Progenitor cell of endocrine pancreas (in vitro differentiated cells): ENCODE measurements at regions not wholly inside any gene's neighbourhood (a gene's known extent, or its start where the extent isn't known, plus 50 kb on each side); places are given as distances from the start of the nearest gene placed in this dataset.

ENCODE experiments used
- DNase-seq: peaks from one replicate; pipeline ENCODE4 v3.0.0; 2021; ENCODE audit warnings: low spot score; ENCODE audit not compliant: unreplicated experiment
- H3K27ac Mint-ChIP-seq: 2 replicates; pipeline ENCODE4 v1.8.0; 2021; ENCODE audit warnings: mild to moderate bottlenecking, moderate library complexity, mixed read lengths
- H3K27me3 Mint-ChIP-seq: 2 replicates; pipeline ENCODE4 v1.8.0; 2021; ENCODE audit warnings: mixed read lengths
- H3K36me3 Mint-ChIP-seq: 2 replicates; pipeline ENCODE4 v1.8.0; 2022; ENCODE audit warnings: mixed read lengths; ENCODE audit not compliant: insufficient read depth
- H3K4me1 Mint-ChIP-seq: 2 replicates; pipeline ENCODE4 v1.8.0; 2021; ENCODE audit warnings: low read depth, mixed read lengths
- H3K4me3 Mint-ChIP-seq: 2 replicates; pipeline ENCODE4 v1.8.0; 2021; ENCODE audit warnings: low read depth, mild to moderate bottlenecking, moderate library complexity, mixed read lengths
- H3K9me3 Mint-ChIP-seq: 2 replicates; pipeline ENCODE4 v1.8.0; 2021; ENCODE audit warnings: low read depth, mixed read lengths
- TF ChIP-seq, protein P1 (sequence below): fragments of 200-600 bp; sonication (generic); IDR thresholded peaks from one replicate; pipeline ENCODE4 v1.5.0; 2021; ENCODE audit warnings: antibody characterized with exemption, mild to moderate bottlenecking; ENCODE audit not compliant: unreplicated experiment

DNA sequence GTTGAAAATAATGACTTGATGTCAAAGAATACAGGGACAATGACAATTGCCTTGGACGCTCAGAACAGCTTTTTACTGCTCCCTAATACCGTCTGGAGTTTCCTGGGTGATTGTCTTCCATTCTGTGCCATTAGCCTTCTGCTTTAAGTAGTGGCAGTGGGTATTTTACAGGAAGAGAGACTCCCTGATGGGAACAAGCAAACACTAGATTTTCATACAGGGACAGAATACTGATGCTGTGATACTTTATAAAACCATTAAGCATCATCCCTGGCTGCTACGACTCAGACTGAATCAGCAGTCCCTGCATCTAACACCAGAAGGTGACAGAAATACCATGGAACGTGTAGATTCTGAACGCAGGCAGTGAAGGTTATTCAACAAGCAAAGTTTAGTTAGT is 635.4 kb upstream of the GOT2 start:
- TF ChIP-seq, protein P1, sequence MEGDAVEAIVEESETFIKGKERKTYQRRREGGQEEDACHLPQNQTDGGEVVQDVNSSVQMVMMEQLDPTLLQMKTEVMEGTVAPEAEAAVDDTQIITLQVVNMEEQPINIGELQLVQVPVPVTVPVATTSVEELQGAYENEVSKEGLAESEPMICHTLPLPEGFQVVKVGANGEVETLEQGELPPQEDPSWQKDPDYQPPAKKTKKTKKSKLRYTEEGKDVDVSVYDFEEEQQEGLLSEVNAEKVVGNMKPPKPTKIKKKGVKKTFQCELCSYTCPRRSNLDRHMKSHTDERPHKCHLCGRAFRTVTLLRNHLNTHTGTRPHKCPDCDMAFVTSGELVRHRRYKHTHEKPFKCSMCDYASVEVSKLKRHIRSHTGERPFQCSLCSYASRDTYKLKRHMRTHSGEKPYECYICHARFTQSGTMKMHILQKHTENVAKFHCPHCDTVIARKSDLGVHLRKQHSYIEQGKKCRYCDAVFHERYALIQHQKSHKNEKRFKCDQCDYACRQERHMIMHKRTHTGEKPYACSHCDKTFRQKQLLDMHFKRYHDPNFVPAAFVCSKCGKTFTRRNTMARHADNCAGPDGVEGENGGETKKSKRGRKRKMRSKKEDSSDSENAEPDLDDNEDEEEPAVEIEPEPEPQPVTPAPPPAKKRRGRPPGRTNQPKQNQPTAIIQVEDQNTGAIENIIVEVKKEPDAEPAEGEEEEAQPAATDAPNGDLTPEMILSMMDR, result no peak
- Mint-ChIP-seq H3K27me3 (no peaks in the 10 kb centered on the region), H3K27ac (no peak overlapping the region), H3K4me3 (no peak overlapping the region), H3K36me3 (no peaks in the 10 kb centered on the region), H3K4me1 (peaks cover 6% of the 10 kb centered on the region), H3K9me3 (no peaks in the 10 kb centered on the region)
- no peak for DNase-seq

- no peaks in the 10 kb centered on the region for H3K9me3 Mint-ChIP-seq
- TF ChIP-seq, protein P1, result no peak
Measured at GRCh38 chr16:59368586-59368985, 634.5 kb upstream of the GOT2 start.

DNA sequence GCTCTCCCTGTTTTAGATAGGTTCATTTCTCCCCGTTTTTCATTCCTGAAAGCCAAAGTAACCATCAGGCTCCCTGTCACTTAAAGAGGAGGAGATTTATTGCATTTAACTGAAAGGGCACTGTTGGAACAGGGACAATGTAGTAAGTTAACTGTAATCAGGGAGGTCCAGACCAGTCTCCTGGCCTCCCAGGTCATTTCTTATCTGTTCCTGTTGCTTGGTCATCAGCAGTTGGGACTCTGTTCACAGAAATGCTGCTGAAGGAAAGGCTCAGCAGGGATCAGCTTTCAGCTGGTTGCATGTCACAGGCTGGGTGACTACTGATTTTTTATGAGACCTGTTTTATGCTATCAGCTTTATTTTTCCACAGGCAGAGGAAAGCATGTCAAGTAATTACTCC is 622.6 kb upstream of the GOT2 start:
- peak overlapping the region; percentile 4 for H3K4me3 Mint-ChIP-seq
- no peak for DNase-seq
- TF ChIP-seq, protein P1, result no peak
- H3K27ac Mint-ChIP-seq, result peak overlapping the region; percentile 93
- H3K27me3 Mint-ChIP-seq, result no peaks in the 10 kb centered on the region
- no peaks in the 10 kb centered on the region for H3K36me3 Mint-ChIP-seq
- H3K4me1 Mint-ChIP-seq, result peaks cover 24% of the 10 kb centered on the region
- H3K9me3 Mint-ChIP-seq, result peaks cover 6% of the 10 kb centered on the region

More at GRCh38 chr16:59368586-59368985, 634.5 kb upstream of the GOT2 start:
- no peak for DNase-seq
- Mint-ChIP-seq H3K27me3 (no peaks in the 10 kb centered on the region), H3K4me3 (no peak overlapping the region), H3K4me1 (peaks cover 6% of the 10 kb centered on the region), H3K36me3 (no peaks in the 10 kb centered on the region), H3K27ac (no peak overlapping the region)

- Mint-ChIP-seq H3K4me1 (peaks cover 24% of the 10 kb centered on the region), H3K9me3 (peaks cover 3% of the 10 kb centered on the region), H3K4me3 (no peak overlapping the region), H3K27ac (no peak overlapping the region), H3K27me3 (no peaks in the 10 kb centered on the region), H3K36me3 (no peaks in the 10 kb centered on the region)
- DNase-seq, result no peak
- TF ChIP-seq, protein P1, result no peak
Measured at GRCh38 chr16:59356144-59356543, 622.0 kb upstream of the GOT2 start.

DNA sequence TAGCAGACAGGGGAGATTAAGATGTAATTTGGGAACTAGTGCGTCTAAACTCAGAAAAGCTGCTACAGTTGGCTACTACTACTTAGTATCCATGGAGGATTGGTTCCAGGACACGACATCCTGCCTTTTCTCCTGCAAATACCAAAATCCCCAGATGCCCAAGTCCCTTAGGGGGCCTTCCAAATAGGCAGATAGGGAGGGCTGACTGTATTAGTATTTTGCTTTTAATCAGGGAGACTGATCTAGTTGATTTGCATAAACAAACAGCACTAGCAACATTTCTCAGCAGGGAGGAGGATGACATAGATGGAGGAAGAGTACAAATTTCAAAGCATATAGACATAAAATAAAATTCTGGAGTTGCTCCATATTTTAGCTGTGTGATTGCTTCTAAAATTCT is 621.6 kb upstream of the GOT2 start:
- no peak for DNase-seq
- Mint-ChIP-seq H3K27me3 (no peaks in the 10 kb centered on the region), H3K36me3 (no peaks in the 10 kb centered on the region), H3K4me1 (peaks cover 24% of the 10 kb centered on the region), H3K4me3 (no peak overlapping the region), H3K9me3 (peaks cover 3% of the 10 kb centered on the region), H3K27ac (no peak overlapping the region)
- TF ChIP-seq, protein P1, result no peak
